WTC11 (cell line): ENCODE measurements at regions not wholly inside any gene's neighbourhood (a gene's known extent, or its start where the extent isn't known, plus 50 kb on each side); places are given as distances from the start of the nearest gene placed in this dataset.

Experiments used
- ATAC-seq: fragments of 200-7000 bp; cut with Tn5 transposase; 2 replicates; pipeline ENCODE4 v1.10.0; 2021; ENCODE audit warnings: mild to moderate bottlenecking, moderate library complexity
- CTCF ChIA-PET: fragments of 300-600 bp; sonication (Branson Sonifier 250); formaldehyde crosslinking; loops from one replicate; lab custom pipeline; 2021; ENCODE audit warnings: antibody characterized with exemption; lab: Charles Lee
- POLR2A ChIA-PET: fragments of 350-600 bp; sonication (Branson Sonifier 250); formaldehyde crosslinking; loops from one replicate; lab custom pipeline; 2021; ENCODE audit warnings: antibody characterized with exemption; lab: Charles Lee
- DNase-seq: peaks from one replicate; pipeline ENCODE4 v3.0.0; 2021; ENCODE audit warnings: low spot score
- H3K27ac Mint-ChIP-seq: 2 replicates; pipeline ENCODE4 v1.8.0; 2021; ENCODE audit warnings: mixed read lengths
- H3K27me3 Mint-ChIP-seq: 2 replicates; pipeline ENCODE4 v1.8.0; 2021; ENCODE audit warnings: low read depth, mild to moderate bottlenecking, moderate library complexity, mixed read lengths
- H3K36me3 Mint-ChIP-seq: 2 replicates; pipeline ENCODE4 v1.8.0; 2021; ENCODE audit warnings: mixed read lengths
- H3K4me1 Mint-ChIP-seq: 2 replicates; pipeline ENCODE4 v1.8.0; 2022; ENCODE audit warnings: mixed read lengths
- H3K4me3 Mint-ChIP-seq: 2 replicates; pipeline ENCODE4 v1.8.0; 2021; ENCODE audit warnings: mild to moderate bottlenecking, moderate library complexity, mixed read lengths
- H3K9me3 Mint-ChIP-seq: 2 replicates; pipeline ENCODE4 v1.8.0; 2021; ENCODE audit warnings: mixed read lengths
- AFF4 ChIP-seq: sonication (generic); formaldehyde crosslinking; IDR thresholded peaks from 2 replicates; pipeline ENCODE4 v1.8.1; 2023; ENCODE audit warnings: mild to moderate bottlenecking, missing genetic modification reagents, borderline replicate concordance
- ATF3 ChIP-seq: sonication (generic); formaldehyde crosslinking; conservative IDR thresholded peaks from 2 replicates; pipeline ENCODE4 v1.8.1; 2022; ENCODE audit warnings: mild to moderate bottlenecking, missing genetic modification reagents
- CREM ChIP-seq: sonication (generic); formaldehyde crosslinking; IDR thresholded peaks from 2 replicates; pipeline ENCODE4 v1.8.1; 2022; ENCODE audit warnings: mild to moderate bottlenecking, missing genetic modification reagents, moderate library complexity
- ELF4 ChIP-seq: sonication (generic); formaldehyde crosslinking; IDR thresholded peaks from 2 replicates; pipeline ENCODE4 v1.8.1; 2022; ENCODE audit warnings: low read depth, mild to moderate bottlenecking, moderate library complexity, missing genetic modification reagents
- FOXJ3 ChIP-seq: sonication (generic); formaldehyde crosslinking; IDR thresholded peaks from 2 replicates; pipeline ENCODE4 v1.9.0; 2021; ENCODE audit warnings: missing genetic modification reagents, mild to moderate bottlenecking, borderline replicate concordance
- GTF2I ChIP-seq: fragments of 250-450 bp; sonication (Bioruptor Pico); conservative IDR thresholded peaks from 2 replicates; pipeline ENCODE4 v1.4.0; 2021; ENCODE audit warnings: mild to moderate bottlenecking
- HMGXB4 ChIP-seq: sonication (generic); formaldehyde crosslinking; IDR thresholded peaks from 2 replicates; pipeline ENCODE4 v1.8.1; 2023; ENCODE audit warnings: mild to moderate bottlenecking, moderate library complexity, missing genetic modification reagents
- IRF1 ChIP-seq: sonication (generic); formaldehyde crosslinking; IDR thresholded peaks from 2 replicates; pipeline ENCODE4 v1.8.0; 2023; ENCODE audit warnings: missing genetic modification reagents
- MAX ChIP-seq: sonication (generic); formaldehyde crosslinking; IDR thresholded peaks from 2 replicates; pipeline ENCODE4 v1.8.0; 2022; ENCODE audit warnings: mild to moderate bottlenecking, missing genetic modification reagents
- NFYB ChIP-seq: sonication (generic); formaldehyde crosslinking; conservative IDR thresholded peaks from 2 replicates; pipeline ENCODE4 v1.8.0; 2022; ENCODE audit warnings: low read depth, missing genetic modification reagents
- NR1H2 ChIP-seq: sonication (generic); formaldehyde crosslinking; IDR thresholded peaks from 2 replicates; pipeline ENCODE4 v1.9.0; 2021; ENCODE audit warnings: mild to moderate bottlenecking, moderate library complexity, missing genetic modification reagents
- PRRX2 ChIP-seq: fragments of 250-450 bp; sonication (Bioruptor Pico); IDR thresholded peaks from 2 replicates; pipeline ENCODE4 v1.8.0; 2021; ENCODE audit warnings: mild to moderate bottlenecking
- RORB ChIP-seq: fragments of 250-450 bp; sonication (Bioruptor Pico); IDR thresholded peaks from 2 replicates; pipeline ENCODE4 v1.9.0; 2021; ENCODE audit warnings: mild to moderate bottlenecking
- USF1 ChIP-seq: sonication (generic); formaldehyde crosslinking; IDR thresholded peaks from 2 replicates; pipeline ENCODE4 v1.8.0; 2022; ENCODE audit warnings: mild to moderate bottlenecking, missing genetic modification reagents
- USF2 ChIP-seq: sonication (generic); formaldehyde crosslinking; IDR thresholded peaks from 2 replicates; pipeline ENCODE4 v1.8.1; 2023; ENCODE audit warnings: mild to moderate bottlenecking, missing genetic modification reagents, moderate library complexity
- ZNF219 ChIP-seq: sonication (generic); formaldehyde crosslinking; IDR thresholded peaks from 2 replicates; pipeline ENCODE4 v1.8.0; 2023; ENCODE audit warnings: missing genetic modification reagents, mild to moderate bottlenecking, borderline replicate concordance
- ZNF263 ChIP-seq: sonication (generic); formaldehyde crosslinking; IDR thresholded peaks from 2 replicates; pipeline ENCODE4 v1.8.1; 2022; ENCODE audit warnings: low read depth, mild to moderate bottlenecking, moderate library complexity, missing genetic modification reagents
- ZNF317 ChIP-seq: sonication (generic); formaldehyde crosslinking; IDR thresholded peaks from 2 replicates; pipeline ENCODE4 v1.8.1; 2023; ENCODE audit warnings: low read depth, mild to moderate bottlenecking, moderate library complexity, missing genetic modification reagents, borderline replicate concordance
- ZNF416 ChIP-seq: fragments of 250-450 bp; sonication (Bioruptor Pico); IDR thresholded peaks from 2 replicates; pipeline ENCODE4 v1.9.0; 2021; ENCODE audit warnings: mild to moderate bottlenecking, inconsistent platforms

- TF ChIP-seq HMGXB4 (CRISPR knock-in tag) (no peak), NFYB (no peak), ZNF263 (CRISPR knock-in tag) (no peak), ZNF416 (CRISPR knock-in tag) (no peak), USF1 (no peak), ELF4 (CRISPR knock-in tag) (no peak), FOXJ3 (CRISPR knock-in tag) (no peak), NR1H2 (CRISPR knock-in tag) (no peak), ZNF317 (CRISPR knock-in tag) (no peak)
These were observed 112.7 kb upstream of the TSHZ3 start (continued) for GRCh38 chr19:31461814-31462539.

GRCh38 chr19:31470229-31470939 lies 121.1 kb upstream of the TSHZ3 start:
- Mint-ChIP-seq H3K4me3 (no peak overlapping the region), H3K27me3 (peaks cover 7% of the 10 kb centered on the region; the same call in 1 of the 2 replicates), H3K9me3 (peaks cover 22% of the 10 kb centered on the region), H3K36me3 (no peaks in the 10 kb centered on the region), H3K27ac (no peak overlapping the region), H3K4me1 (peaks cover 12% of the 10 kb centered on the region; the same call in 1 of the 2 replicates)
- DNase-seq (no peak), ATAC-seq (no peak)
- TF ChIP-seq USF2 (no peak), AFF4 (CRISPR knock-in tag) (no peak), RORB (CRISPR knock-in tag) (no peak), CREM (CRISPR knock-in tag) (no peak), ZNF219 (CRISPR knock-in tag) (no peak), ATF3 (CRISPR knock-in tag) (no peak), IRF1 (no peak), PRRX2 (CRISPR knock-in tag) (no peak), GTF2I (CRISPR knock-in tag) (no peak), MAX (CRISPR knock-in tag) (no peak)
- CTCF ChIA-PET: interaction anchor here (1.2 kb wide), 1 partner anchor 78 kb away, joined by 3 read pairs; no protein-coding TSS in a partner anchor
- POLR2A ChIA-PET: no interaction called here
